22Rv1 (cell line): ENCODE measurements at regions not wholly inside any gene's neighbourhood (a gene's known extent, or its start where the extent isn't known, plus 50 kb on each side); places are given as distances from the start of the nearest gene placed in this dataset.

Source experiments
- CTCF ChIP-seq: fragments of 450-650 bp; IDR thresholded peaks from 2 replicates; pipeline ENCODE4 v1.5.1; 2017; ENCODE audit warnings: mild to moderate bottlenecking
- ZFX ChIP-seq: fragments of 450-650 bp; IDR thresholded peaks from 2 replicates; pipeline ENCODE4 v1.6.1; 2017; ENCODE audit warnings: antibody characterized with exemption, borderline replicate concordance

GRCh38 chr1:5590717-5591116 is 401.5 kb downstream of the NPHP4 start:
- TF ChIP-seq CTCF (no peak), ZFX (no peak)
